ENCODE measurements at regions not wholly inside any gene's neighbourhood (a gene's known extent, or its start where the extent isn't known, plus 50 kb on each side); places are given as distances from the start of the nearest gene placed in this dataset.

DNA sequence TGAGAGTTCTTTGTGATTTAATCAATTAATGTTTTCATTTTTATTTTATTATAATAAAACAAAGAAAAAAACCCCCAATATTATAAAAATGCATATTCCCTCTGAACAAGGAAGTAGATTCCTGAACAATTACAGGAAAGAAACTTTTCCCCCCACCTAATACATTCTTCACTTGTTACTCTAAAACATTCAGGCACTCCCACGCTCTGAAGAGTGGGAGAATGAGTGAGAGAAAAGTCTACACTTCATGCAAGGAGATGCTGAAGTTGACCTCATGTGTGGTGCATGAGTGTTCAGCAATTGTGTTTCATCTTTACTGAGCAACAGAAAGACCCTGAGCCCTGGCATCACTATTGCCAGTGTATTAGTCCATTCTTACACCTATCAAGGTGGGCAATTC is 244.2 kb upstream of the IGFBP3 start:
- TF ChIP-seq, protein P1, sequence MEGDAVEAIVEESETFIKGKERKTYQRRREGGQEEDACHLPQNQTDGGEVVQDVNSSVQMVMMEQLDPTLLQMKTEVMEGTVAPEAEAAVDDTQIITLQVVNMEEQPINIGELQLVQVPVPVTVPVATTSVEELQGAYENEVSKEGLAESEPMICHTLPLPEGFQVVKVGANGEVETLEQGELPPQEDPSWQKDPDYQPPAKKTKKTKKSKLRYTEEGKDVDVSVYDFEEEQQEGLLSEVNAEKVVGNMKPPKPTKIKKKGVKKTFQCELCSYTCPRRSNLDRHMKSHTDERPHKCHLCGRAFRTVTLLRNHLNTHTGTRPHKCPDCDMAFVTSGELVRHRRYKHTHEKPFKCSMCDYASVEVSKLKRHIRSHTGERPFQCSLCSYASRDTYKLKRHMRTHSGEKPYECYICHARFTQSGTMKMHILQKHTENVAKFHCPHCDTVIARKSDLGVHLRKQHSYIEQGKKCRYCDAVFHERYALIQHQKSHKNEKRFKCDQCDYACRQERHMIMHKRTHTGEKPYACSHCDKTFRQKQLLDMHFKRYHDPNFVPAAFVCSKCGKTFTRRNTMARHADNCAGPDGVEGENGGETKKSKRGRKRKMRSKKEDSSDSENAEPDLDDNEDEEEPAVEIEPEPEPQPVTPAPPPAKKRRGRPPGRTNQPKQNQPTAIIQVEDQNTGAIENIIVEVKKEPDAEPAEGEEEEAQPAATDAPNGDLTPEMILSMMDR (IDR thresholded peaks at IDR 0.05; ENCODE audit: low read depth, low read length, missing control alignments) = no peak
- no peak for DNase-seq (ENCODE audit: extremely low read depth, low read depth)
- H3K4me3 ChIP-seq (replicated peaks; ENCODE audit: low read depth, low read length) = no peak overlapping the region

DNA sequence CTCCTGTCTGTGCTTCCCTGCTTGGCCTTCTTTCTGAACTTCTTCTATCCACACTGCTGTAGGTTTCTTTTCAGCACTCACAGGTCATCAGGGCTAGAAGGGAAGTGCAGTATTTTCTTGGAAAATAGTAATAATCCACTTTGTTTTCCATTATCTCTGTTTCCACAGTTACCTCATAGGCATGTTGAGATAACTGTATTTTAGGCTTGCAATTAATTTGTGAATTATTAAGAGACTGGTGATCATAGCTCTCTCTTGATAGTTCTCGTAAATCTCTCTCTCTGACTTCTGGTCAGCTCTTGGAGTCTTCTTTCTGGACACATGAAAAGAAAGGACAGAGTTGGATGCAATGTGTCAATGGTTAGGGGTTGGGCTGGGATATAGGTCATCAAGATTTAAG is 243.6 kb upstream of the IGFBP3 start:
- H3K4me3 ChIP-seq (replicated peaks; ENCODE audit: low read depth, low read length) = no peak overlapping the region
- TF ChIP-seq, protein P1 (IDR thresholded peaks at IDR 0.05; ENCODE audit: low read depth, low read length, missing control alignments) = no peak
- no peak for DNase-seq (ENCODE audit: extremely low read depth, low read depth)

DNA sequence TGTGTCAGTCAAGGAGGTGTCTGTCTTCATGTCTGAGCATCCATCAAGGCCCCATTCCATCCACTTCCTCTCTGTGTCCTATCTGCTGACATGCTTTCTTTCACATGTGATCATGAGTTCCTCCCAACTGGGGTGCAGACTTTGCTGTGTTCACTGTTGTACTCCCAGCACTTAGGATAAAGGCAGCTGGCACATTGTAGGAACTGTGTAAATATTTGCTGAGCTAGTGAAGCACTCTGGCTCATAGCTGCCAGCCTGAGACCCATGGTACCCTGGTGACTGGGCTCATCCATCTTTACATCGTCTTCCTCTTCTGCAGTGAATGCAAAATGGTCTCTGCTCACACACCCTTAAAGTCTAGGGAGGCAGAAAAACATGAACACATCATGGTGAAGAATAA is 242.2 kb upstream of the IGFBP3 start:
- TF ChIP-seq, protein P1 (IDR thresholded peaks at IDR 0.05; ENCODE audit: low read depth, low read length, missing control alignments) = no peak
- H3K4me3 ChIP-seq (replicated peaks; ENCODE audit: low read depth, low read length) = no peak overlapping the region
- no peak for DNase-seq (ENCODE audit: extremely low read depth, low read depth)

DNA sequence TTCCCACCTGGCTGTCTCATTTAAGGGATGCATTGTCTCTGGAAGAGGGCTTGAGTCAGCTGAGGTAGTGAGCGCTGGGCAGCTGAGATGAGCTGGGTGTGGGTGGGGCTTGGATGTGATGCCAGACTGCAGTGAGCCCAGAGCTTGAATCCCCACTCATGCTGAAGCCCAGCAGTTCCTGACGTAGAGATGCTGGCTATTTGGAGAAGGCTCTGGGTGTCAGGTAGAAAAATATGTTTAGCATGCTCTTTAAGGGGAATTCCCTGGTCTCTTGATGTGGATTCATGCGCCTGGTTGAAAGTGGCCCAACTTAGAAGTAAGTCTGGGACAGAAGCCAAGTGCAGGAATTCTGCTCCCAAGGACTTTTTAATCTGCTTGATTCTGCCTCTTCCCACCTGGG is 241.5 kb upstream of the IGFBP3 start:
- no peak for DNase-seq (ENCODE audit: extremely low read depth, low read depth)
- TF ChIP-seq, protein P1 (IDR thresholded peaks at IDR 0.05; ENCODE audit: low read depth, low read length, missing control alignments) = no peak
- H3K4me3 ChIP-seq (replicated peaks; ENCODE audit: low read depth, low read length) = no peak overlapping the region

DNA sequence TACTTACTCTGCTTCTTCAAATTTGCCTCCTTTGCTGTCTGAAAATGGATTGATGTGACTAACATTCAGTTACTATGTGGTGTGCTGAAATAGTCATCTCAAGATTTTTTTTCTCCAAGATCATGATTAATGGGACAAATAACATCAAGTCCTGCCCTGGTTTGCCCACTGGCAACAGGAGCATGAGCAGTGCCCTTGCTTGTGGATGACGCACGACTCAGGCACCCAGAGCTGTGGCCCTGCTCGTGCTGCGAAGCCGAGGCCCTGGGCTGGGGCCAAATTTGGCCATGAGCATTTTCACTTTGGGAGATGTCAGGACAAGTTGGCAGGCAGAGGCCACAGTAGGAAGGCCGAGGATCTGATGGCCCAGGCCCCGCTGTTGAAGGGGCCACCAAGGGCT is 239.8 kb upstream of the IGFBP3 start:
- TF ChIP-seq, protein P1 (IDR thresholded peaks at IDR 0.05; ENCODE audit: low read depth, low read length, missing control alignments) = no peak
- no peak overlapping the region for H3K4me3 ChIP-seq (replicated peaks; ENCODE audit: low read depth, low read length)
- no peak for DNase-seq (ENCODE audit: extremely low read depth, low read depth)

DNA sequence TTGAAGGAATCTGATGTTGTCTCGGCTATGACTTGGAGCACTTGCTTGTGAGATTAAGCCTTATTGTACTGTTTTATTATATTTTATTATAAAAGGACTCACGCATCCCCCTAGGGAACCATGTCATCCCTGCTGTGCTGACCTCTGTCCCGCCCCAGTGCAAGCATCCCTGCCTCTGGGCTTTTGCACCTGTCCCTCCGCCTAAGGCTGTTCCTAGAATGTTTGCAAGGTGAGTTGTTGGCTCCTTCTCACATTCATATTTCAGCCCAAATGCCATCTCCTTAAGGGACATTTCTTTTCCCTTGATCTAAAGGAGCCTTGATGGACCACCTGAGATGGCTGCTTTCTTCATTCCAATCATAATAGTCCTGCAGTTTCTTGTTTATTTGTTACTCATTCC is 236.9 kb upstream of the IGFBP3 start:
- no peak overlapping the region for H3K4me3 ChIP-seq (replicated peaks; ENCODE audit: low read depth, low read length)
- TF ChIP-seq, protein P1 (IDR thresholded peaks at IDR 0.05; ENCODE audit: low read depth, low read length, missing control alignments) = no peak
- no peak for DNase-seq (ENCODE audit: extremely low read depth, low read depth)

DNA sequence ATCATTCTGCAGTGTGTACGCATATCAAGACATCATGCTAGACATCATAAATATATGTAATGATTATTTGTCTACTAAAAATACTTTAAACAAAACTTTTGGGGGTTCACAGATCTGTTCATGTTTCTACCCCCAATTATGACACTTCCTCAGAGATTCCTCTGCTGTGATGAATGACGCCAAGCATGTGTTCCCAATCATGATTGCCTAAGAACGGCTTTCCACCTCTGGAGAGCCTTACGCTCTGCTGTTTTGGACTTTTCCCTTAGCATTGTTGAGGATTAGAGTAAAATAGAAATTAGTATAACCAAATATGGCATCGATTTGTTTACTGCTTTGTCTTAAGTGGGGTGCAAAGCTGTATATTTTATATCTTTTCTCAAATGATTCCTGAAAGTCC is 236.3 kb upstream of the IGFBP3 start:
- DNase-seq (ENCODE audit: extremely low read depth, low read depth) = no peak
- TF ChIP-seq, protein P1 (IDR thresholded peaks at IDR 0.05; ENCODE audit: low read depth, low read length, missing control alignments) = no peak
- H3K4me3 ChIP-seq (replicated peaks; ENCODE audit: low read depth, low read length) = no peak overlapping the region

All from HFF-Myc (cell line).